ENCODE measurements at regions not wholly inside any gene's neighbourhood (a gene's known extent, or its start where the extent isn't known, plus 50 kb on each side); places are given as distances from the start of the nearest gene placed in this dataset.

GRCh38 chr7:21367537-21367936 is 60.3 kb upstream of the SP4 start:
- no peak for DNase-seq

GRCh38 chr7:21368317-21368716 is 59.6 kb upstream of the SP4 start:
- no peak for DNase-seq

- no peak for DNase-seq
These were observed 57.5 kb upstream of the SP4 start for GRCh38 chr7:21370283-21370982.

- DNase-seq: no peak
These were observed 56.5 kb upstream of the SP4 start for GRCh38 chr7:21371360-21371759.

- DNase-seq: no peak
These were observed 54.9 kb upstream of the SP4 start for GRCh38 chr7:21373031-21373430.

- DNase-seq: no peak
These were observed 53.7 kb upstream of the SP4 start for GRCh38 chr7:21374134-21374533.

GRCh38 chr7:21377545-21377944 is 50.3 kb upstream of the SP4 start:
- DNase-seq: no peak

All from CD4-positive, alpha-beta T cell treated with Interleukin-21 for 1 hour (primary cell).